22Rv1 (cell line): ENCODE measurements at regions not wholly inside any gene's neighbourhood (a gene's known extent, or its start where the extent isn't known, plus 50 kb on each side); places are given as distances from the start of the nearest gene placed in this dataset.

ENCODE experiments used
- H3K27ac ChIP-seq: fragments of 450-650 bp; 2 replicates; pipeline ENCODE4 v1.5.1; 2017
- ZFX ChIP-seq: fragments of 450-650 bp; IDR thresholded peaks from 2 replicates; pipeline ENCODE4 v1.6.1; 2017; ENCODE audit warnings: antibody characterized with exemption, borderline replicate concordance
- TF ChIP-seq, protein P1 (sequence below): fragments of 450-650 bp; IDR thresholded peaks from 2 replicates; pipeline ENCODE4 v1.5.1; 2017; ENCODE audit warnings: mild to moderate bottlenecking

DNA sequence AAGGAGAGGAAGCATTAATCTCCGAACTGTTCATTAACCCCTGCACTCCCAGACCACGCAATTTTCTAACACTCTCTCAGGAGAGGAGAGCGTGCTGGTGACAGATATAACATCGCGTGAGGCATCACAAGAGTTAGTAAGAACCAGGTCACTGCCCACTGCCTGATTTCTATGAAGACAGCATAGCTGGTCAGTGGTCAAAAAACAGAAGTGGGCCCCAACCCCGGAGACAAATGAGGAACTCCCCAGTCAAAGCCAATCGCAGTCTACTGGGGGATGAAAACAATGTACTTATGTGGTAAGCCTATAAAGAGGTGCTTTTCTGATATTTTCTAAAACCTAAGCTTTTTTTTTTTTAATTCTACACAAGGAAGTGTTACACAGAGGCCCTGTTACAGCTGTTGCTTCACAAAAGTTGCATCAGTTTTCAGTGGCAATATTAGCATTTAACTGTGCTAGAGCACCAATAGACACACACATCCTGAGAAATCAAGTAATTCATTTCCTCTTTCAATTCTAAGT, 231.8 kb upstream of the IRF2BP2 start:
- no peak overlapping the region for H3K27ac ChIP-seq
- TF ChIP-seq, protein P1, sequence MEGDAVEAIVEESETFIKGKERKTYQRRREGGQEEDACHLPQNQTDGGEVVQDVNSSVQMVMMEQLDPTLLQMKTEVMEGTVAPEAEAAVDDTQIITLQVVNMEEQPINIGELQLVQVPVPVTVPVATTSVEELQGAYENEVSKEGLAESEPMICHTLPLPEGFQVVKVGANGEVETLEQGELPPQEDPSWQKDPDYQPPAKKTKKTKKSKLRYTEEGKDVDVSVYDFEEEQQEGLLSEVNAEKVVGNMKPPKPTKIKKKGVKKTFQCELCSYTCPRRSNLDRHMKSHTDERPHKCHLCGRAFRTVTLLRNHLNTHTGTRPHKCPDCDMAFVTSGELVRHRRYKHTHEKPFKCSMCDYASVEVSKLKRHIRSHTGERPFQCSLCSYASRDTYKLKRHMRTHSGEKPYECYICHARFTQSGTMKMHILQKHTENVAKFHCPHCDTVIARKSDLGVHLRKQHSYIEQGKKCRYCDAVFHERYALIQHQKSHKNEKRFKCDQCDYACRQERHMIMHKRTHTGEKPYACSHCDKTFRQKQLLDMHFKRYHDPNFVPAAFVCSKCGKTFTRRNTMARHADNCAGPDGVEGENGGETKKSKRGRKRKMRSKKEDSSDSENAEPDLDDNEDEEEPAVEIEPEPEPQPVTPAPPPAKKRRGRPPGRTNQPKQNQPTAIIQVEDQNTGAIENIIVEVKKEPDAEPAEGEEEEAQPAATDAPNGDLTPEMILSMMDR = no peak
- TF ChIP-seq ZFX = no peak

DNA sequence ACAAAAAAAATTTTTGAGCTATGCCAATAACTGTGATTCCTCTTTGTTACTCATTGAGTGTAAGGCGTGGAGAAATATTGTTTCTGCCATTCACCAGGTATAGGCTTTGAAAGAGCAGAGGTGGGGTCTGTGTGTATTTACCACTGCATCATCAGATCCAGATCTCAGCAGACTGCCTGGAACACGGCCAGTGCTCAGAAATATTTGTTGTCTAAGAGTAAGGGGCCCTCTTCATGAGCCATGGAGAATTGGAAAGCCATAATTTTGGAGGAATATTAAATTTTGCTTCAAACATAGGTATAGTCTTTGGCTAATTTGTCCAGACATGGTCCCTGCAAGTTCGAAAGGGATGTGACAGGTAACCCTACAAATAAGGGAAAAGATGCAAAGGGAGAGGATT, 231.3 kb upstream of the IRF2BP2 start:
- TF ChIP-seq, protein P1 = no peak
- TF ChIP-seq ZFX = no peak
- no peak overlapping the region for H3K27ac ChIP-seq

DNA sequence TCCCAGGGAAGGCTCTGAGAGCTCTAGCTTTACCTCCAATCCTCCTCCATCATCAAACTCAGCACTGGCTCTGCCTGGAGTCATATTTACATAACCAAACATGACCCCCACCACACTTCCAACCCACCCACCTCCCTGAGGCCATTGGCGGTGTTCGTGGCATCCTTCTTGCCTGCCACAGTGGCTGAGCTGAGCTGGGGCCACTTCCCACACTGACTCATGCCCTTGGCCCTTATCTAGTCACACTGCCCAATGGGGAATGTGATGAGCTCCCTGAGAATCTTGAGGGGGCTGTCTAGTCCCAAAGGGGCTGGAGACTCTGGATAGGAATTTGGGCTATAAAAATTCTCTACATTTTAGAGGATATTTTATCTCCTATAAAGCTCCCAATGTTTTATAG, 230.9 kb upstream of the IRF2BP2 start:
- H3K27ac ChIP-seq = no peak overlapping the region
- no peak for TF ChIP-seq ZFX
- TF ChIP-seq, protein P1 = no peak

DNA sequence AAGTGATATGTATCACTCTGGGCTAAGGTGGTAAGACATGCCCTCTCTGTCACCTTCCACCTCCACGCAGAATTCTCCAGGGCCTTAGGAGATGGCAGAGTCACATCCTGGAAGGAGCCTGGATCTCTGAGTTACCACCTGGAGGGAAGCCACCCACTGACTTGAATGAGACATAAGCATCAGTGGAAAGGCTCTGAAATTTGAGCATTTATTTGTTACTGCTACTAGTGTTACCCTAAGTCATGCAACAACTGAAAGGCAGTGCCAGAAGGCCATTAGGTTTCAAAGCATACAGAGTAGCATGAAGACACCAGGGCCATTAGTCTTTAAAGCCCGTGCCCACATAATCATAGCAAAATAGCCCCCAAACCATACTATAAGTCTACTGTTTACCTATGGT, 230.3 kb upstream of the IRF2BP2 start:
- H3K27ac ChIP-seq = no peak overlapping the region
- TF ChIP-seq ZFX = no peak
- TF ChIP-seq, protein P1 = no peak

DNA sequence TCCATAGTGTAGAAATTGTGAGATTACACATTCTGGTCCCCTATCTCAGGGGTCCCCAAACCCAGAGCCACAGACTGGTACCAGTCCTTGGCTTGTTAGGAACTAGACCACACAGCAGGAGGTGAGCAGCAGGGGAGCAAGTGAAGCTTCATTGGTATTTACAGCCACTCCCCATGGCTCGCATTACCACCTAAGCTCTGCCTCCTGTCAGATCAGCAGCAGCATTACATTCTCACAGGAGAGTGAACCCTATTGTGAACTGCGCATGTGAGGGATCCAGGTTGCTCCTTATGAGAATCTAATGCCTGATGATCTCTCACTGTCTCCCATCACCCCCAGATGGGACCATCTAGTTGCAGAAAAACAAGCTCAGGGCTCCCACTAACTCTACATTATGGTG, 229.7 kb upstream of the IRF2BP2 start:
- H3K27ac ChIP-seq = no peak overlapping the region
- no peak for TF ChIP-seq ZFX
- TF ChIP-seq, protein P1 = no peak

DNA sequence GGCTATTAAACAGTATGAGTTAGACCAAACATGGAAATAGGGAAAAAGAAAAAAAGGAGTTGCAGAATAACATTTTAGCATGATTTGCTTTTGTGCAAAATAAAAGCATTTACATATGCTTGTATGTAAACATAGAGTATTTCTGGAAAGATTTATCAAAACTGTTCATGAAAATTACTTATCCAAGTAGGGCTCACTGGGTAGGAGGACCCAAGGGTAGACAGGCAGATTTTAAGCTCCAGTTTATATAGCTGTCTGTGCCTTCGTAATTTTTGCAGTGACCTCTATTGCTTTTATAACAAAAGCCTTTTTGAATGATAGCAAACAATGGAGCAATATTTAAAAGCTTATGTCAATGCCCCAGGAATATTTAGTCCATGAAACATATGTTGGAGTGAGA, 228.8 kb upstream of the IRF2BP2 start:
- TF ChIP-seq, protein P1 = no peak
- no peak for TF ChIP-seq ZFX
- H3K27ac ChIP-seq = no peak overlapping the region

DNA sequence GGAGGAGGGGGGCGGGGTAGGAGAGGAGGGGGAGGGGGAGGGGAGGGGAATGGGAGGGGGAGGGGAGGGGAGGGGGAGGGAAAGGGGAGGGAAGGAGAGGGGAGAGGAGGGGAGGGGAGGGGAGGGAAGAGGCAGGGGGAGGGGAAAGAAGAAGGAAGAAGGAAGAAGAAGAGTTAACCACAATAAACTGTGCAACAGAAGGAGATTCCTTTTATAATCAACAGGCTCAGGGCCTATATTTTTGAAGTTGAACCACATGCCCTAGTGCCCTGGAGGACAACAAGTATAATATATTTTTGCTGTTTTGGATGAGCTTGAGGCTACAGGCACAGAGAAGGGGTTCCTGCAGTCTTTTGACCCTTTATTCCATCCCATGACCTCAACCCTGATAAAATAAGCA, 228.2 kb upstream of the IRF2BP2 start:
- no peak overlapping the region for H3K27ac ChIP-seq
- no peak for TF ChIP-seq ZFX
- TF ChIP-seq, protein P1 = no peak
